ENCODE measurements at regions not wholly inside any gene's neighbourhood (a gene's known extent, or its start where the extent isn't known, plus 50 kb on each side); places are given as distances from the start of the nearest gene placed in this dataset.
"Not testable (repeated sequence)": the region's sequence is repeated elsewhere in the genome, so short reads cannot be mapped to it uniquely, and the experiment has no call there.

DNA sequence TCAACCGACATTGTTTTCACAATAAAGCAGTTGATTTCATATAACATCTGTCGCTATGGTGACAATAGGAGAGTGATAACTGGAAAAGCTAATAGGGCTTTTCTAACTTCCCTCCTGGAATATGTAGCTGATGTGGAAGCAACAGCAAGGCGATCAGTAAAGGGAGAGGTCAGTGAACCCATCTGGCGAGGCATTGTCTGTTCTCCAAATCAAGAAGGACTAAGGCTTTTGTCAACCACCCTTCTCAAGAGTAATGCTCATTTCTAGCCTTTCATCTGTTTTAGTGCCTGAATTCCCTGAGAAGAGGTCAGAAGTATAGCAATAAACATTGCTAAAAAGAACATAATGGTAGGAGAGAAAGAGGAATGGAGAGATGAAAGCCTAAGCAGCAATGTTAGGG lies 201.3 kb downstream of the AKAP7 start:
- Histone ChIP-seq H3K27me3 (replicated peaks; ENCODE audit: insufficient read depth, low read depth, low read length, poor library complexity) (no peaks in the 10 kb centered on the region), H3K36me3 (ENCODE audit: insufficient read depth, low read length, poor library complexity, severe bottlenecking) (no peaks in the 10 kb centered on the region), H3K4me1 (ENCODE audit: insufficient read depth, low read length, poor library complexity, severe bottlenecking) (peaks cover 5% of the 10 kb centered on the region), H3K4me3 (ENCODE audit: low read depth, low read length, poor library complexity, severe bottlenecking) (no peak overlapping the region), H3K9me3 (ENCODE audit: low read depth, low read length, poor library complexity, severe bottlenecking) (no peaks in the 10 kb centered on the region), H3K27ac (ENCODE audit: low read depth, low read length, poor library complexity, severe bottlenecking) (no peak overlapping the region)
- POLR2A ChIA-PET (ENCODE audit: low non-redundant PET): no interaction called here
- no TSS peak for BruUV-seq (replicated peaks)
- no peak for TF ChIP-seq EZH2 (IDR thresholded peaks at IDR 0.05; ENCODE audit: borderline replicate concordance, low read depth, low read length, poor library complexity, severe bottlenecking)
- TF ChIP-seq, protein P1, sequence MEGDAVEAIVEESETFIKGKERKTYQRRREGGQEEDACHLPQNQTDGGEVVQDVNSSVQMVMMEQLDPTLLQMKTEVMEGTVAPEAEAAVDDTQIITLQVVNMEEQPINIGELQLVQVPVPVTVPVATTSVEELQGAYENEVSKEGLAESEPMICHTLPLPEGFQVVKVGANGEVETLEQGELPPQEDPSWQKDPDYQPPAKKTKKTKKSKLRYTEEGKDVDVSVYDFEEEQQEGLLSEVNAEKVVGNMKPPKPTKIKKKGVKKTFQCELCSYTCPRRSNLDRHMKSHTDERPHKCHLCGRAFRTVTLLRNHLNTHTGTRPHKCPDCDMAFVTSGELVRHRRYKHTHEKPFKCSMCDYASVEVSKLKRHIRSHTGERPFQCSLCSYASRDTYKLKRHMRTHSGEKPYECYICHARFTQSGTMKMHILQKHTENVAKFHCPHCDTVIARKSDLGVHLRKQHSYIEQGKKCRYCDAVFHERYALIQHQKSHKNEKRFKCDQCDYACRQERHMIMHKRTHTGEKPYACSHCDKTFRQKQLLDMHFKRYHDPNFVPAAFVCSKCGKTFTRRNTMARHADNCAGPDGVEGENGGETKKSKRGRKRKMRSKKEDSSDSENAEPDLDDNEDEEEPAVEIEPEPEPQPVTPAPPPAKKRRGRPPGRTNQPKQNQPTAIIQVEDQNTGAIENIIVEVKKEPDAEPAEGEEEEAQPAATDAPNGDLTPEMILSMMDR (conservative IDR thresholded peaks at IDR 0.05; ENCODE audit: low read depth, low read length): no peak
- intact Hi-C loops (cut with micrococcal nuclease; ENCODE audit: unreplicated experiment): no loop called here
- CTCF ChIA-PET: no interaction called here
- no peak for DNase-seq (ENCODE audit: low spot score)

DNA sequence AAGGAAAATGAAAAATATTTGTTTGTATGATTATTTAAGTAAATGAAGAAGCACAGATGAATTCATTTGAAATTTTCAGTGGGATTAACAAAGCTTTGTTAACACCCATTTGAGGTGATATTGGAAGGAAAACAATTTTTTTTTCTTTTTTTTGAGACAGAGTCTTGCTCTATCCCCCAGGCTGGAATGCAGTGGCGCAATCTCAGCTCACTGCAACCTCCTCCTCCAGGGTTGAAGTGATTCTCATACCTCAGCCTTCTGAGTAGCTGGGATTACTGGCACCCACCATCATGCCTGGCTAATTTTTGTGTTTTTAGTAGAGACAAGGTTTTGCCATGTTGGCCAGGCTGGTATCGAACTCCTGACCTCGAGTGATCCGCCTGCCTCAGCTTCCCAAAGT lies 211.6 kb downstream of the AKAP7 start:
- H3K4me1 ChIP-seq (ENCODE audit: insufficient read depth, low read length, poor library complexity, severe bottlenecking); H3K27me3 ChIP-seq (replicated peaks; ENCODE audit: insufficient read depth, low read depth, low read length, poor library complexity); CTCF ChIA-PET; DNase-seq (ENCODE audit: low spot score); H3K36me3 ChIP-seq (ENCODE audit: insufficient read depth, low read length, poor library complexity, severe bottlenecking); POLR2A ChIA-PET (ENCODE audit: low non-redundant PET); H3K9me3 ChIP-seq (ENCODE audit: low read depth, low read length, poor library complexity, severe bottlenecking); intact Hi-C loops (cut with micrococcal nuclease; ENCODE audit: unreplicated experiment); BruUV-seq (replicated peaks); H3K27ac ChIP-seq (ENCODE audit: low read depth, low read length, poor library complexity, severe bottlenecking); H3K4me3 ChIP-seq (ENCODE audit: low read depth, low read length, poor library complexity, severe bottlenecking): not testable (repeated sequence)

DNA sequence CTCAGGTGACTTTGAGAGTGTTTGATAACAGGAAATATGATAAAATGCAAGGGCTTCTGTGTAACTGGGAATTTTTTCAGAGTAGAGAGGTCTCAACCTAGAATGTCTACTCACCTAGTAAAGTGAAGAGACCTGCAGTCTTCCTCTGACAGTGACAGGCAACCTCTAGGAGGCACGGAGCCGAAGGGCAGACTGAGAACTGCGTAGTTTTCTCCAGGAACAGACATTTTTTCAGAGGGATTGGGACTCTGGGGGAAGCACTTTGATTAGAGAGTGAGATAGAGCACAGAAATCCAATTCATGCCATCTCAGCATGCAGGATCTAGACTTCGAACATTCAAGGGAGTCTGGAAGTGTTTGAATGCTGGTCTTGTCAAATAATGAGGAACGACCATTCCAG lies 213.3 kb downstream of the AKAP7 start:
- ChIA-PET POLR2A (ENCODE audit: low non-redundant PET) (no interaction called here), CTCF (no interaction called here)
- H3K4me3 ChIP-seq (ENCODE audit: low read depth, low read length, poor library complexity, severe bottlenecking): no peak overlapping the region
- no peaks in the 10 kb centered on the region for H3K4me1 ChIP-seq (ENCODE audit: insufficient read depth, low read length, poor library complexity, severe bottlenecking)
- no peaks in the 10 kb centered on the region for H3K9me3 ChIP-seq (ENCODE audit: low read depth, low read length, poor library complexity, severe bottlenecking)
- H3K27ac ChIP-seq (ENCODE audit: low read depth, low read length, poor library complexity, severe bottlenecking): no peak overlapping the region
- intact Hi-C loops (cut with micrococcal nuclease; ENCODE audit: unreplicated experiment): no loop called here
- H3K27me3 ChIP-seq (replicated peaks; ENCODE audit: insufficient read depth, low read depth, low read length, poor library complexity): no peaks in the 10 kb centered on the region
- H3K36me3 ChIP-seq (ENCODE audit: insufficient read depth, low read length, poor library complexity, severe bottlenecking): no peaks in the 10 kb centered on the region
- TF ChIP-seq EZH2 (IDR thresholded peaks at IDR 0.05; ENCODE audit: borderline replicate concordance, low read depth, low read length, poor library complexity, severe bottlenecking): no peak
- TF ChIP-seq, protein P1 (conservative IDR thresholded peaks at IDR 0.05; ENCODE audit: low read depth, low read length): no peak
- BruUV-seq (replicated peaks): no TSS peak
- no peak for DNase-seq (ENCODE audit: low spot score)

DNA sequence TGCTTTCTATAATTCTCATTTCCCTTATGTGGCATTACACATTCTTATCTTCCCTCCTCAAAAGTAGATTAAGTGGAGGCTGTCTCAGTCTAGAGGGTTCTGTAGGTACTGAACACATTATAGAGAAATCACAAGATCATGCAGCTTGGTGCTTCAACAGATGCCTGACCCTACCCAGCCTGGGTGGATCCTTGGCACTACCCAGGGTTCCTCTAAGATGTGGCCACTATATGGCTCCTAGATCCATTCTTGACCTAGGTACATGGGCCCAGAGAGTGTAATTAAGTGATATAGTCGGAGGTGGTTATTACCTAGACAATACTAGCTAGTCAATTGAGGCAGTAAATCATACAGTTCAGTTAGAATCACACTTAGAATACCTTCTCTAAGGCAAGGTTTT lies 213.9 kb downstream of the AKAP7 start:
- TF ChIP-seq, protein P1 (conservative IDR thresholded peaks at IDR 0.05; ENCODE audit: low read depth, low read length): no peak
- TF ChIP-seq EZH2 (IDR thresholded peaks at IDR 0.05; ENCODE audit: borderline replicate concordance, low read depth, low read length, poor library complexity, severe bottlenecking): no peak
- BruUV-seq (replicated peaks): no TSS peak
- intact Hi-C loops (cut with micrococcal nuclease; ENCODE audit: unreplicated experiment): no loop called here
- no peaks in the 10 kb centered on the region for H3K27me3 ChIP-seq (replicated peaks; ENCODE audit: insufficient read depth, low read depth, low read length, poor library complexity)
- ChIA-PET CTCF (no interaction called here), POLR2A (ENCODE audit: low non-redundant PET) (no interaction called here)
- no peaks in the 10 kb centered on the region for H3K36me3 ChIP-seq (ENCODE audit: insufficient read depth, low read length, poor library complexity, severe bottlenecking)
- no peaks in the 10 kb centered on the region for H3K4me1 ChIP-seq (ENCODE audit: insufficient read depth, low read length, poor library complexity, severe bottlenecking)
- no peak for DNase-seq (ENCODE audit: low spot score)
- H3K4me3 ChIP-seq (ENCODE audit: low read depth, low read length, poor library complexity, severe bottlenecking): no peak overlapping the region
- H3K27ac ChIP-seq (ENCODE audit: low read depth, low read length, poor library complexity, severe bottlenecking): no peak overlapping the region
- H3K9me3 ChIP-seq (ENCODE audit: low read depth, low read length, poor library complexity, severe bottlenecking): no peaks in the 10 kb centered on the region

Measured in A673 (cell line).